Mucosa of stomach (tissue), 1 donor: ENCODE measurements at regions not wholly inside any gene's neighbourhood (a gene's known extent, or its start where the extent isn't known, plus 50 kb on each side); places are given as distances from the start of the nearest gene placed in this dataset.

Experiments used
- H3K27me3 ChIP-seq: one replicate; pipeline ENCODE4 v1.7.0; 2013; ENCODE audit warnings: mild to moderate bottlenecking, low read length; ENCODE audit not compliant: control insufficient read depth, insufficient read depth
- H3K36me3 ChIP-seq: one replicate; pipeline ENCODE4 v1.7.0; 2013; ENCODE audit warnings: low read length; ENCODE audit not compliant: control insufficient read depth, insufficient read depth
- H3K4me1 ChIP-seq: one replicate; pipeline ENCODE4 v1.7.0; 2013; ENCODE audit warnings: mild to moderate bottlenecking, low read length; ENCODE audit not compliant: control insufficient read depth, insufficient read depth
- H3K4me3 ChIP-seq: one replicate; pipeline ENCODE4 v1.7.0; 2013; ENCODE audit warnings: low read length
- H3K9ac ChIP-seq: one replicate; pipeline ENCODE4 v1.7.0; 2013; ENCODE audit warnings: mild to moderate bottlenecking, low read length, moderate library complexity
- H3K9me3 ChIP-seq: one replicate; pipeline ENCODE4 v1.7.0; 2013; ENCODE audit warnings: mild to moderate bottlenecking, low read length, moderate library complexity; ENCODE audit not compliant: control insufficient read depth
- donor health status: Pancreatic carcinoma.

DNA sequence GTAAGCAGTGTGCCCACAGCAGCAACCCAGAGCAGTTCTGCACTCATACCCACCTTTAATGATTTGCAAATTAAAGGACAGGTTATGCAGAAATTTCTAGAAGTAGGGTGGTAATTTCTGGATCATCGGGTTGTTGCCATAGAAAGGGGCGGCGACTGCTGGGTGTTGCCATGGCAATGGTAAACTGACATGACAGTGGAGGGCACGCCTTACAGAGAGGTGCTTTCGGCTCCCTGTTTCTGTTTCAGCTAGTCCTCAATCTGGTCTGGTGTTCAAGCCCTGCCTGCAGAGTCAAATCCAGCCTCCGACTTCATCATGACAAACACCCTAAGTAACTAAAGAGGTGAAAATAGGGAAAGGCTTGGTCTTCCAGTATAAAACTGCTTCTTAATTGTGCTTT is 667.7 kb downstream of the SOCS6 start:
- Histone ChIP-seq H3K4me1 (no peaks in the 10 kb centered on the region), H3K4me3 (no peak overlapping the region)

DNA sequence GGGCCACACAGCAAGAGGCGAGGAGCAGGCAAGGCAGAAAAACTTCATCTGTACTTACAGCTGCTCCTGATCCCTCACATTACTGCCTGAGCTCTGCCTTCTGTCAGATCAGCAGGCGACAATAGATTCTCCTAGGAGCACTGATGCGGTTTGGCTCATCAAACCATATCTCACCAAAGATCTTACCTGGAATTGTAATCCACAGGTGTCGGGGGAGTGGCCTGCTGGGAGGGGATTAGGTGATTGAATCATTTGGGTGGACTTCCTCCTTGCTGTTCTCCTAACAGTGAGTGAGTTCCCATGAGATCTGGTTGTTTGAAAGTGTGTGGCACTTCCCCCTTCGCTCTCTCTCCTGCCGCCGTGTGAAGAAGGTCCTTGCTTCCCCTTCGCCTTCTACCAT is 647.3 kb downstream of the SOCS6 start:
- Histone ChIP-seq H3K27me3 (no peaks in the 10 kb centered on the region), H3K9me3 (no peaks in the 10 kb centered on the region), H3K4me1 (no peaks in the 10 kb centered on the region), H3K36me3 (no peaks in the 10 kb centered on the region), H3K4me3 (no peak overlapping the region), H3K9ac (no peak overlapping the region)

More for the DNA sequence above, 667.7 kb downstream of the SOCS6 start:
- Histone ChIP-seq H3K9me3 (no peaks in the 10 kb centered on the region), H3K36me3 (no peaks in the 10 kb centered on the region), H3K9ac (no peak overlapping the region), H3K27me3 (no peaks in the 10 kb centered on the region)

DNA sequence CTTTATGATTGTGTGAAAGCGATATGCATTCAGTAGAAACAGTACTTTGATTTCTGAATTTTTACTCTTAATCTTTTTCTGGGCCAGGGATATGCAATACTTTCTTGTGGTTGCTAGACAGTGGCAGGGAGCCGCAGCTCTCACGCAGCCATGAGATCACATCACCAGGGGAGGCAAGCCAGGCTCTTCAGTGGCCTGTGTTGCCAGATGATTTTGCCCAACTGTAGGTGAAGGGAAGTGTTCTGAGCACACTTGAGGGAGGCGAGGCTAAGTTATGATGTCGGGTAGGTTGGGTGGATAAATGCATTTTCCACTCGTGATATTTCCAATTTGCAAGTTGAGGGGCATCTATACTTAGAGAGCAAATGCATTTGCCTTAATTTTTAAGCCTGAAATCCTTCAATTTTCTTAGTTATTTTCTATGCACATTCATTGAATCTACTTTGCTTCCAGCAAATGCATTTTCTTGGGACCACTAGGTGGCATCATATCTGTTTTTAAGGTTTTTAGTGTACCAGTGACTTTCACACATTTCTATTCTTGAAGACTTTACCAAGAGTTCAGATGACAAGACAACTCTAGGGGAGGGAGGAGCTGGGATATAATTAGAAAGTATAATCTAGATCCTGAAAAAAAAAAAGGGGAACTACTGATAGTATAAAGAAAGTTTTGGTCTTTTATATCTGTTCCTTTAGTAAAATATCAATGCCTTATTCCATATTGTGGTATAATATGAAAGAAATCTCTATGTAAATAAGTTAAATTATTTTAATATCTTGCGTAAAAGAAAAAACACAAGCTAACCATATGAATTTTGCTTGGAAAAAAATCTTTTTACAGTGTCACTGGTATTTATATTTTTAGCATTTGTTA is 643.3 kb downstream of the SOCS6 start:
- Histone ChIP-seq H3K4me1 (no peaks in the 10 kb centered on the region), H3K9ac (no peak overlapping the region)

DNA sequence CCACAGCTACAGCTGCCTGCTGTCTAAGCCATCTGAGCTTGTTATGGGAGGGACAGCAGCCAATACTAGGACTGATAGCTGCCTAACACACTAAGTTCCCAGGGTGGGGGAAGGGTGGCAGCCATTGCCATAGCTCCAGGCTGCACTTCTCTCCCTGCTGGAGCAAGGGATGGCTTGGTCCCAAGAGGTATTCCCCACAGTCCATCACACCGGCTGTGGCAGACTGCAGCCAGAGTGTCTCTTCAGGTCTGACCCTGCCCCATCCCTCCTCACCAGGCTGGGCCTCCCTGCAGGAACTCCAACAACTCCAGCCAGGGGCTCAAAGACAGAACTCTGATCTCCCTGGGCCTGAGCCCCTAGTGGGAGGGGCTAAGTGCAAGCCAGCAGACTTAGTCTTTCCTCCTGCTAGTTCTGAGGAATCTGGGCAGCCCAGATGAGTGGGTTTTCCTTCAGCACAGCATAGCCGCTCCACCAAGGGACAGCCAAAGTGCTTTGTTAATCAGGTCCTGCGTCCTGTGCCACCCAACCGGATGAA is 632.1 kb downstream of the SOCS6 start:
- Histone ChIP-seq H3K36me3 (no peaks in the 10 kb centered on the region), H3K9me3 (no peaks in the 10 kb centered on the region), H3K4me1 (no peaks in the 10 kb centered on the region), H3K9ac (no peak overlapping the region), H3K4me3 (no peak overlapping the region), H3K27me3 (no peaks in the 10 kb centered on the region)

More for the DNA sequence above, 643.3 kb downstream of the SOCS6 start:
- H3K4me3 ChIP-seq: no peak overlapping the region
- no peaks in the 10 kb centered on the region for H3K36me3 ChIP-seq
- H3K27me3 ChIP-seq: no peaks in the 10 kb centered on the region
- no peaks in the 10 kb centered on the region for H3K9me3 ChIP-seq

DNA sequence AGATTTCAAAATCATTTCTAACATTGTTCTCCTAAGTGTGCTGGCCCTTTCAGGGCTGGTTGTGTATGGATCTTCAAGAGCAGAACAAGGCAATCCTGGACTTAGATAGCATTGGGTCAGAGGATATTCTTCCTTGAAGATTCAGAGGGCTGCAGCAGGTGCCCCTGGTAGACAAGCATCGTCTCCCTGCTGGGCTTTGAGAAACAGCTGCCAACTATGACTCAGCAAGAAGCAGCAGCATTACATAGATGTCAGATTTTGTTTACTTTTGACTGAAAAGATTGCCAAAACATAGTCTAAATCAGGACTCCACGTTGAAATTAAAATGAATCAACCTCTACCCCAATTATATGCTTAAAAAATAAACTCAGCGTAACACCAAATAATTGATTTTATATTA is 618.8 kb downstream of the SOCS6 start:
- no peak overlapping the region for H3K4me3 ChIP-seq
- no peaks in the 10 kb centered on the region for H3K9me3 ChIP-seq
- no peaks in the 10 kb centered on the region for H3K36me3 ChIP-seq
- H3K27me3 ChIP-seq: no peaks in the 10 kb centered on the region
- no peak overlapping the region for H3K9ac ChIP-seq
- H3K4me1 ChIP-seq: no peaks in the 10 kb centered on the region

DNA sequence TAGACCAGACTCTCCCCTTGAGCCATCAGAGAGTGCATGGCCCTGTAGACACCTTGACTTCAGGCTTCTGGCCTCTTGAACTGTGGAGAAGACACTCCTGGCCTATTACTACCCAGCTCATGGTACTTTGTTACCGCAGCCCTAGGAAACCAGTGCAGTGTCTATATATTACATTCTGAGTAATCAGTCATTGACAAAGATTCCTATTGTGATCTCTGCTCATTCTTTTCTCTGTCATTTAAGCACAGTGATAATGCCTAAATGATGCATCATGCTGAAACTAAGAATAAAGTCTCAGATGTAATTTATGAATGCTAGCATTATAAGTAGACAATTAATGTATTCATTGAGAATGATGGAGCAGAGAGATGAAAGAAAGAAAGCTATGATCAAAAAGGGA is 603.5 kb downstream of the SOCS6 start:
- Histone ChIP-seq H3K36me3 (no peaks in the 10 kb centered on the region), H3K4me1 (no peaks in the 10 kb centered on the region), H3K4me3 (no peak overlapping the region), H3K27me3 (no peaks in the 10 kb centered on the region), H3K9ac (no peak overlapping the region), H3K9me3 (no peaks in the 10 kb centered on the region)

DNA sequence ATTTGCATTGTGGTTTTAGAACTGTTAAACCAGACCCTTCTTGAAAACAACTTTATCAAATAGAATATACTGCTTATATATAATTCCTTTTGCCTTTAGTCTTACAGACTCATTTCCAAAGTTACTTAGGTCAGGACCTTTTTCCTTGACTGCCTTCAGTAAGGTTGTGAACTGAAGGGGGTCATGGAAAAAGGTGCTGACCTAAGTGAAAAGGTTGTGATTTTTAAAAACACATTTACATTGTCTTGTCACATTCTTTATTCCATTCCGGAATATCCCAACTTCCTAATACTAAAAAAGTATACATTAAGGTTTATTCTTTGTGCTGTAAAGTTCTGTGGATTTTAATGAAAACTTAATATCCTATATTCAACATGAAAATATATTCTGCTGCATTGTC is 581.4 kb downstream of the SOCS6 start:
- H3K4me1 ChIP-seq: no peaks in the 10 kb centered on the region
- no peak overlapping the region for H3K9ac ChIP-seq
- H3K27me3 ChIP-seq: no peaks in the 10 kb centered on the region
- no peaks in the 10 kb centered on the region for H3K36me3 ChIP-seq
- H3K9me3 ChIP-seq: no peaks in the 10 kb centered on the region
- no peak overlapping the region for H3K4me3 ChIP-seq

DNA sequence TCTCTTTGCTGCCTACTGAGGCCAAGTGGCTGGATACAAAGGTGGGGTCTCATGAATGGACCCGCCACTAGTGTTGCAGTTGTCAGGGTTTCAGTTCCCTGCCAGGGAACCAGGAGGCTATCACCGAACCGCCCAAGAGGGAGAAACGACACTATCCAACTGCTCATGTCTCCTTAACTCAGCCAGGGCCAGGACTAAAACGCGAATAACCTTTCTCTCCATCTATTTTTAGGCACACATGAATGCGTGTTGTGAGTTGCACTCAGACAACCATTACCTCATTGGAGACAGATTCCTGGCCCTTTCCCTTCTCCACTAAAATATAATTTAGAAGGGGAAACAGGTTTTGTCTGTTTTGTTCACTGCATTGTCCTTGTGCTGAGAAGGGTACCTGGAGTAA is 559.5 kb downstream of the SOCS6 start:
- Histone ChIP-seq H3K4me3 (no peak overlapping the region), H3K9me3 (no peaks in the 10 kb centered on the region), H3K27me3 (no peaks in the 10 kb centered on the region), H3K9ac (no peak overlapping the region), H3K4me1 (no peaks in the 10 kb centered on the region), H3K36me3 (no peaks in the 10 kb centered on the region)

DNA sequence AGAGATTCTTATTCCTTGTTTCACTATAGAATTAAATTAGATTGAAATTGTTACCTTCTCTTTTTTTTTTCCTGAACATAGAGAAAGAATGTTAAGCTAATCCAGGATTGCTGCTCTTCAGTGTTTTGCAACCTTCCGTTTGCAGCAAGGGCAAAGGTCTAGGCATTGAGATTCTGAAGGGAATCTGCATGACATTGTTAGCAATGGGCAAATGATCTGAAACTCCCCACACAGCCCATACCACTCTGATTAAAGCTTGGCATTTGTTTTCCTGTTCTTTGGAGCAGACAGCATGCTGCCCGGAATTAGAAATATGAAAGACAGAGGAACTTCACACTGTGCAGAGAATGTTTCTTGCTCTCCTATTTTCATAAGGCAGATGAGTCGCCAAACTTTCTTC is 551.8 kb downstream of the SOCS6 start:
- H3K9me3 ChIP-seq: no peaks in the 10 kb centered on the region
- H3K4me3 ChIP-seq: no peak overlapping the region
- H3K9ac ChIP-seq: no peak overlapping the region
- no peaks in the 10 kb centered on the region for H3K36me3 ChIP-seq
- H3K27me3 ChIP-seq: no peaks in the 10 kb centered on the region
- no peaks in the 10 kb centered on the region for H3K4me1 ChIP-seq

DNA sequence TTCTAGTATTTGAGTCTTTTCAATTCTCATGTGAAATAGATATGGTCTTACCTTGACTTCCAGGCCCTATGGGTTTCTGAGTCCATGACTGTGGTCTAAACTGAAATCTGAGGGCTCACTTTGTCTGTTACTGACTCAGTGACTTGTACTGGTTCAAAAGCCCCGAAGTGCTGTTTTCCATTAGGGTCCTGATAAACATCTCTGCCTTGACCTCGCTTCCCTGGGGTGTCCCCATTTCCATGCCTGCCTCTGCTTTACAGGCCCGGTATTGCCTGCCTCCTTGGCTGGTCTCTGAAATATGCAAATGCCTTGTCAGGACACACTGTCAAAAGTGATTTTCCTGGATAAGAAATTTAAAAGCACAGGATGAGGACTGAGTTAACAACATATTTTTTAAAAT is 538.8 kb downstream of the SOCS6 start:
- Histone ChIP-seq H3K4me1 (no peaks in the 10 kb centered on the region), H3K27me3 (no peaks in the 10 kb centered on the region), H3K9ac (no peak overlapping the region), H3K36me3 (no peaks in the 10 kb centered on the region), H3K9me3 (no peaks in the 10 kb centered on the region), H3K4me3 (no peak overlapping the region)

DNA sequence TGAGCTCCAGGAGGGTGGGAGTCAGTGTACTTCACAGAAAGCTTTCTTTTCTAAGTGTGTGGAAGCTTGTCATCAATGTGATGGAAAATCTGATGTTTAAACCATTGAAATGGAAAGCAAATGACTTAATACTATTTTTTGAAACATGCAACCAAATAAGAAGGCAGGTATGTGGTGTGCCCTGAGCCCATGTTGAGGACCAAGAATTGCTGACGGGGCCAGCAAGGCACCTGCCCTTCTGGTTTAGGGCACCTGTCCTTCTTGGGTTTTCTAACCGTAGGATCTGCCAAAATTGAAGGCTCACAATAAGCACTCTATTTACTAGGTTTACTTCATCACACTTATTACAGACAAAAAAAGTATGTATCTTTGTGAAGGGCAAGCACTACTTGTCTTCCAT is 537.7 kb downstream of the SOCS6 start:
- no peaks in the 10 kb centered on the region for H3K36me3 ChIP-seq
- no peaks in the 10 kb centered on the region for H3K27me3 ChIP-seq
- no peaks in the 10 kb centered on the region for H3K9me3 ChIP-seq
- no peak overlapping the region for H3K9ac ChIP-seq
- no peak overlapping the region for H3K4me3 ChIP-seq
- H3K4me1 ChIP-seq: no peaks in the 10 kb centered on the region

DNA sequence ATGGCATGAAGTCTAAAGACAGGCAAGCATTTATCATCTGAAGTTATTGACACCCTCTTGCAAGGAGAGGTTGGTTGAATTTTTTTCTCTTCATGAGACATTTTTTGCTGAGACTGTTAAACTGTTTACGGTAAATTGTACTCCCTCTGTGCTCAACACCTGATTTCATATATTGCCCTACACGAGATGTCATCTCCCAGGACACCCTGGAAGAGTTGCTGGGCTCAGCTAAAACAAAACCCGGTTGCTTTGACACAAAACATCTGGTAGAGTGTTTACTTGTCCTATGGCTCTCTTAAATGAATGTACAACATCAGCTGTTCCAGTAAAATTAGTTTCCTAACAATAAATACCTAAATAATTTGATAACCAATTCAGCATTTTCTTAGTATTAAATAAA is 533.8 kb downstream of the SOCS6 start:
- no peaks in the 10 kb centered on the region for H3K9me3 ChIP-seq
- no peaks in the 10 kb centered on the region for H3K36me3 ChIP-seq
- H3K9ac ChIP-seq: no peak overlapping the region
- H3K27me3 ChIP-seq: no peaks in the 10 kb centered on the region
- H3K4me1 ChIP-seq: no peaks in the 10 kb centered on the region
- H3K4me3 ChIP-seq: no peak overlapping the region
